Activated T-cell treated with anti-CD3 and anti-CD28 coated beads for 24 hours (primary cell): ENCODE measurements at regions not wholly inside any gene's neighbourhood (a gene's known extent, or its start where the extent isn't known, plus 50 kb on each side); places are given as distances from the start of the nearest gene placed in this dataset.

ENCODE experiments used
- DNase-seq: peaks from one replicate; pipeline ENCODE4 v3.0.0-alpha.2; 2020; ENCODE audit warnings: low read depth

- no peak for DNase-seq
Measured at GRCh38 chr7:145265180-145265579, 429.3 kb upstream of the TPK1 start.

DNA sequence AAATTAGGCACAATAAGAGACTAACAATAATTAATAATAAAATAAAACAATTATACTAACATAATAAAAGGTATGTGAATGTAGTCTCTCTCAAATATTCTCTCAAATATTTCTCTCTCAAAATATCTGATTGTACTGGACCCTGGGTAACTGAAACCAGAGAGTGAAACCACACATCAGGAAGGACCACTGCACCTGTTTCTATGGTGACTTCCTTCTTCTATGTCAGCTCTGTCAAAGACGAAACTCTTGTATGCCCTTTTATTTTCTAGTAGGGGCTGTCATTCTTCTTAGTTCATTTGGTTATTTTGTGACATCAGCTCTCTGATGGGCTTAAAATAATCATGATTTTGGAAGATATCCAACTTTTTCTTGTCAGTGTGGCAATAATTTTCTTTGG lies 428.0 kb upstream of the TPK1 start:
- no peak for DNase-seq

DNA sequence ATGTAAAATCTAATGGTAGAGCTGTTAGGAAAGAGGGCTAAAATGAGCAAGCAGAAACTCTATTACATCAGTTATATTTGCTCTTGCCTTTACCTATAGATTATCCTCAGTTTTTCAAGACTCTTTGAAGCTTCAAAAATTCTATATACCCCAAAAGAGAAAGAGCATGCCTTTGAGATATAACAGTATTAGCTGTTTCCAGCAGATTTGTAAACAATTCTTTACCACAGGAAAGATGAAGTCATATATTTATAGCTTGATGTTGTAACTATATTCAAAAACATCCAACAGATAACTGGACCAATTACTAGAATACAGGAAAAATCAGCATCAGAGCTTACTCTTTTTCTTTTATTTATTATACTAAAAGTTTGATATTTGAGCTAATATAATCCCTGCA lies 416.2 kb upstream of the TPK1 start:
- no peak for DNase-seq

GRCh38 chr7:145224775-145225174 lies 388.9 kb upstream of the TPK1 start:
- DNase-seq: no peak

GRCh38 chr7:145219461-145219860 lies 383.6 kb upstream of the TPK1 start:
- DNase-seq: no peak

GRCh38 chr7:145216866-145217265 lies 381.0 kb upstream of the TPK1 start:
- no peak for DNase-seq

GRCh38 chr7:145212050-145212449 lies 376.2 kb upstream of the TPK1 start:
- no peak for DNase-seq

GRCh38 chr7:145211211-145211610 lies 375.4 kb upstream of the TPK1 start:
- no peak for DNase-seq

- DNase-seq: no peak
Measured at GRCh38 chr7:145193951-145194350, 358.1 kb upstream of the TPK1 start.

GRCh38 chr7:145184956-145185355 lies 349.1 kb upstream of the TPK1 start:
- DNase-seq: no peak

DNA sequence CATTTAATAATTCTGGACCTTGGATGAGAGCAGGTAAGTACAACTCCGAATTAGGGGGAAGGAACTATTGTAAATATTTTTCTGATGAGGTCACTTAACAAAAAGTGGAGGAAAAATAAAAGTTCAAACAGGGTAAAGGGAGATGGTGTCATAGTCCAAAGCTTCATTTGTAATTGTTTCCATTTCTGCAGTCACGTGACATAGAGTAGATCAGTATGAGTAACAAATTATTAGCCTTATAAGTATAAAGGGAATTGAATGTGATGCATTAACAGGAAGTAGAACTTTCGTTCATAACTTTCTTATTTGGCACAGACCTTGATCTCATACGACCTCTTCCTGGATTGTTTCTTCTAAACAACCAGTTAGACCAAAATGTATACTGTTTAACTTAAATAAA lies 347.2 kb upstream of the TPK1 start:
- no peak for DNase-seq

DNA sequence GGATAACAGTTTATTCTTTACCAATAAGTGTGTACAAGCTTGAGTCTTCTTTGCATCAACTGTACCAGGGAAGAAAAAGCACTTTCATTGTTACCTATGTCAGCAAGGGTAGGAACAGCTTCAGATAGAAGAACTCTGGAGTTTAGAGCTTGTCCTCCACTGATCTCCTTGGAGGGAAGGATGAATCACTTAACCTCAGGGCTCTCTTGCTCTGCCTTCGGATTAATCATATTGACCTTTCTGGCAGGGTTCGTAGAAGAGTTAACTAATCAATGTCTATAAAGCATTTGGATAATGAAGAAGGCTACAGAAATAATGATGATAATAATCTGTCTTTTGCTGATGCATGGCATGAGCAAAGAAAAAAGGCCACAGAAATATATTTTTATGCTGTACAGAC lies 339.5 kb upstream of the TPK1 start:
- DNase-seq: no peak

DNA sequence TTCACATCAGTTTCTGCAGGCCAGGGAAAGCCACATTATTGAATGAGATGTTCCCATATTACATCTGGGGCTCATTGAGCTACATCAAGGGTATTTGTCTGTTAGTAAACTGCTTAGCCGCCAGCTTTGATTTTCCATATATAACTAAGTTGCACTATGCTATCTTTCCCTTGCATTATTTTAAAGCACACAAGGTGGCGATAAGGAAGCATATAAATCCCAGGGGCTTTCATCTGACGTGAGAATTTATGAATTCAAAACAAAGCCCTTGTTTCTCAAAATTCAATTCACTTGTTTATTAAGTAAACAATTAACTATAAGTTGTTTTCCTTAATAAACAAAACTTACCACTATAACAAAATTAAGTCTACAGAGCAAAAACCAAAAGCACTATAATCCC lies 334.1 kb upstream of the TPK1 start:
- no peak for DNase-seq

DNA sequence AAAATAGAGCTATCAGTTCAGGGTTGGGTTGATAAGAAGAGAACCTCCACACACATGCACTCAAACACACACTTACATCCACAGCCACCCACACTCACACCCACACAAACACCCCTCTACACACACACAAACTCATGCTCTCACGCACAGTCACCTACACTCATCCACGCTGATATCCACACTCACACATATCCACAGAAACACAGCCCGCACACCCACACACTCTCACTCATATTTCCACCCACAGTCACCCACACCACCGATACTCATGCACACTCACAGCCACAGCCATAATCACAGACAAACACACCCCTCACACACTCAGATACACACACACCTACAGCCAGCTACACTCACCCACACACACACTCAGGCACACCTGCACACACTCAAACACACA lies 333.0 kb upstream of the TPK1 start:
- DNase-seq: no peak

- no peak for DNase-seq
Measured at GRCh38 chr7:145168427-145168826, 332.6 kb upstream of the TPK1 start.

DNA sequence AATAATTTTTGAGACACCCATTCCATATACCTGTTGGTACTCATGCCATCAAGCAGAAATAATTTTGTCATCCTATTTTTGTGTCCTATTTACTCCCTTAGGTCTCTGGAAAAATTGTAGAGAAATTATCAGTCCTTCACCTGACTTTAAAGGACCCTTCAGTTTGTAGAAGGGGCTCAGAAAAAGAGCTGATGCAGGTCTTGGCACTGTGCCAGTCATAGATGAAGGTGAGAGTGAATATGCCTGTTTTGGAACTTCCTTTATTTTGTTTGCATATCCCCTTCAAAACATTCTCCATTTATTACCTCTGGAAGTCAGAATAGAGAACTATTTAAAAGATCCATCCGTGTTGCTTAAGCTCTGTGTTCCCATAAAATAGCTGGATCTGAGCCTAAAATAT lies 321.0 kb upstream of the TPK1 start:
- no peak for DNase-seq

DNA sequence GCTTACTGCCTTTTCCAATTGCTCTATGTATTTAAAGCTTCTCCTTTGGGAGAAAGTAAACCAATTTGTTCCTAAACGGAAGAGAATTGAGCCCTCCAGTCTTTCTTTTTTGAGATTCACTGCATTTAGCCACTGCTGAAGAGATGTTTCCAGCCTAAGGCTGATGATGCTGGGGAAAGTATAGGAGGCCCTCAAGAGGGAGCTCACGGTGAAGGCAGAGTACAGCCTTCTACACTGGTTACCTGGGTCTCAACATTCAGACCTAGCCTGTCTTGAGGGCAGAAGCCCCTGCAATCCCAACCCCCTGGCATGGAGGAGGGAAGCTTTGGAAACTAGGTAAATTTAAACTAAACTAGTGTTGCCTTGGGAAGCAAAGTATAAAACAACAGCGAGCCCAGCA lies 316.7 kb upstream of the TPK1 start:
- no peak for DNase-seq

- no peak for DNase-seq
Measured at GRCh38 chr7:145151676-145152075, 315.8 kb upstream of the TPK1 start.

GRCh38 chr7:145147865-145148264 lies 312.0 kb upstream of the TPK1 start:
- no peak for DNase-seq

DNA sequence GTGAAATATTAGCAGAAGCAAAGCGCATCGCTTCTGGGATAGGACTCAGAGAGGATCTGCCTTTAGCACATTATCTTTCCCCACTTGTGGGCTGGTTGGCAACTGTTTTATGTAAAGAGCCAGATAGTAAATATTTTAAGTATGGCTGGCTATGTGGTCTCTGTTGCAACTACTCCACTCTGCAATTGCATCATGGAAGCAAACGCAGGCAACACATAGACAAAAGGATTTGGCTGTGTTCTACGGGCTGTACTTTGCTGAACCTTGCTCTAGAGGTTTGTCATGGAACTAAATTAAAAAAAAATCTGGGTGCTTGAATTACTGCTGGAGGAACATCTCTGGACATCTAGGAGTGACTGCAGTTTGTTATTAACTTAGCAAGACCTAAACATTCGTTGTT lies 307.8 kb upstream of the TPK1 start:
- no peak for DNase-seq

DNA sequence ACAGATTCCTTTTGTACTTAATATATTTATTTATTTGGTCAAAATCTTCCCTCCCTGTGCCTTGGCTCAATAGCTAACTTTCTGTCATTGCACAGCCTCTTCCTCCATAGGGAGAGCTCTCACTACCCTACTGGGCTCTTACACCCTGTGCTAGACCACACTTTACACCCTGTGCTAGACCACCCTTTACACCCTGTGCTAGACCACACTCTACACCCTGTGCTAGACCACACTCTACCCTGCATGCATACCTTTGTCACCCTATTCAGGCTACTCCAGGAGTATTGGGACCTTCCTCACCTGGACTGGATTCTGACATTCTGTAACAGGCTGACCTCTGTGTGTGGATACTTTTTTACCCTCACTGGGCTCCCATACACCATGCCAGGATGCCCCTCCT lies 298.5 kb upstream of the TPK1 start:
- DNase-seq: no peak

GRCh38 chr7:145123502-145123901 lies 287.6 kb upstream of the TPK1 start:
- DNase-seq: no peak

DNA sequence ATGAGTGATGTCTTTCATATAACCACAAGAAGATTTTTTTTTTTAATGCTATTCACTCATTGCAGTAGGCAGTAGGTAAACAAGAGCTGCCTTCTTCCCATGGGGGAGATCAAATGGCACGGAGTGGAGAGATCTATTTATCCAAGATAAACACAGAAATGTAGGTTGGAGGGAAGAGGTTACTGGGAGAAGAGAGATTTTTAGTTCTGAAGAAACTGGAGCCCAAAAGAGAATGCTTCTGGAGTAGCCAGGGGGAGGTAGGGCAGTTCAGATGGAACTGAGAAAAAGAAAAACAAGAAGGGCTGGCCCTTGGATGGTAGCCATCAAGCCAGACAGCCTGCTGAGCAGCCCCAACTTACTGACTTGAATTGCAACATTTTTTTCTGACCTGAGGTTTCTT lies 270.1 kb upstream of the TPK1 start:
- DNase-seq: no peak

DNA sequence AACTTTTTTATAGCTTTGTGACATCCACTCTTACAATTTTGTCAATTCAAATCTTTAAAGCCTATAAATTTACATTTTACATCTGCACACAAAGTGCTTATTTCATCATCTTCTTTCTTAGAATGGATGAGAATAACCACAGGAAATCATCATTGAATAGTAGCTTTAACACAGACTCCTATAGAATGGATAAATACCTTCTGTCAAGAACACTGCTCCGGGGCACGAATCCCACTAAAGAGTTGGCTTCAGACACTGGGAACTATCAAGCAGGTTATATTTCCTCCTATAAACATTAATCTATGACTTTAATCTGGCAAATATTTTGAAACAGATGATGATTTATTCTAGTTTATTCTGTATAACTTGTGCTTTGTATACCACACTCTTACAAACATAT lies 269.7 kb upstream of the TPK1 start:
- DNase-seq: no peak

DNA sequence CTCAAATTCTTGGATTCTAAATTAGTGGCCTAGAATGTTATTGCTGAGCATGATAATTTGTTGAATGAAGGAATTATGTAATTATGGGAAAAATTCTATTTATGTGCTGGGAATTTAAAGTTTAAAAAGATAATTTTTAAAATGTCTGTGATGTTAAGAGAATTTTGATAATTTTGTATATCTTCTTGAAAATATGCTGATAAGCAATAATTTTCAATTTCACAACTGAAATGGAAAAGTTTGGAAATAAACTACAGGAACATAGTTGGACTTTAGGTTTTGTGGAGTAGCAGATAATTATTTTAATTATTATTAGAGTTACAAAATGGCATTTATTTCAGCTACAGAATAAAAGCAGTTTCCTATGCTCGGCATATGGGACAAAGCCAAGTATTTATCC lies 268.5 kb upstream of the TPK1 start:
- no peak for DNase-seq
